Heart left ventricle (tissue), 16 donors: ENCODE measurements at regions not wholly inside any gene's neighbourhood (a gene's known extent, or its start where the extent isn't known, plus 50 kb on each side); places are given as distances from the start of the nearest gene placed in this dataset.

Experiments
- ATAC-seq, 4 donors: fragments of 200-7000 bp; cut with Tn5 transposase; one replicate each; pipeline ENCODE4 v1.9.1; 2020 to 2022; ENCODE audit warnings: moderate library complexity in 4 of 4, mild to moderate bottlenecking in 3 of 4, moderate number of reproducible peaks in 1 of 4
- DNase-seq, 5 donors: peaks; one replicate each; pipeline ENCODE4 v3.0.0-alpha.2; 2020
- H3K27ac ChIP-seq, 12 donors: fragments of 200-600 bp; sonication (generic) in 4 of 12; one replicate each; pipeline versions ENCODE4 v1.5.0 to v1.8.0; 2016 to 2022; ENCODE audit warnings: mild to moderate bottlenecking in 2 of 12
- H3K27me3 ChIP-seq, 9 donors: fragments of 200-600 bp; sonication (generic) in 2 of 9; one replicate each; pipeline versions ENCODE4 v1.5.1 to v1.8.0; 2016 to 2022; ENCODE audit warnings: mild to moderate bottlenecking in 3 of 9
- H3K36me3 ChIP-seq, 9 donors: fragments of 200-600 bp; sonication (generic) in 2 of 9; one replicate each; pipeline versions ENCODE4 v1.5.0 to v1.8.0; 2018 to 2022; ENCODE audit warnings: mild to moderate bottlenecking in 2 of 9
- H3K4me1 ChIP-seq, 12 donors: fragments of 200-600 bp; sonication (generic) in 4 of 12; one replicate each; pipeline versions ENCODE4 v1.5.0 to v1.8.0; 2016 to 2022; ENCODE audit warnings: mild to moderate bottlenecking in 3 of 12
- H3K4me3 ChIP-seq, 12 donors: fragments of 200-600 bp; sonication (generic) in 4 of 12; one replicate each; pipeline versions ENCODE4 v1.5.0 to v1.8.0; 2017 to 2022; ENCODE audit warnings: mild to moderate bottlenecking in 9 of 12, moderate library complexity in 4 of 12
- H3K9me3 ChIP-seq, 12 donors: fragments of 200-600 bp; sonication (generic) in 4 of 12; one replicate each; pipeline versions ENCODE4 v1.5.0 to v1.8.0; 2016 to 2022; ENCODE audit warnings: mild to moderate bottlenecking in 1 of 12
- POLR2A ChIP-seq, 2 donors: fragments of 450-650 bp; IDR thresholded peaks; one replicate each; pipeline ENCODE4 v1.6.1; 2017; ENCODE audit warnings: antibody characterized with exemption in 2 of 2, mild to moderate bottlenecking in 2 of 2, moderate library complexity in 2 of 2
- WGBS, 4 donors: extraction: QIAGEN DNeasy Blood & Tissue Kit in 2 of 4; methylation state at CpG; one replicate each; pipeline versions ENCODE4 v1.1.5 to v1.1.7; 2013 to 2018; 5-methylcytosine and 5-hydroxymethylcytosine counted together
- intact Hi-C, 10 donors: fragments of 100-400 bp; cut with DNase I; formaldehyde crosslinking; loops; one replicate each; pipeline versions ENCODE4 v1.11.1 to v1.14.2; 2022
- TF ChIP-seq, protein P1 (sequence below), 12 donors: fragments of 200-600 bp; sonication (generic) in 4 of 12; IDR thresholded peaks; one replicate each; pipeline versions ENCODE4 v1.5.0 to v1.8.0; 2018 to 2022; ENCODE audit warnings: antibody characterized with exemption in 12 of 12, mild to moderate bottlenecking in 5 of 12
- donor health status: ischemic (EF 13 %, LVEDD 7.1; RV severe dilation, severe dysfunction).
- donor health status: healthy with polysubstance abuse.
- donor health status: DM: no; HTN: yes; CAD: no.
- donor health status: DM: no; HTN: no; CAD: no.
- donor health status: ischemic (EF 25% LVEDD 6.9; RV normal size, moderate dysfunction).
- donor health status: ischemic (EF 25% LVEDD 5.7; RV mildly dilated, moderate dysfunction).
- donor health status: healthy.
- donor health status: DM: yes; HTN: yes; CAD: no.
- donor health status: ischemic (EF 35%, LVEDD 5.7; RV mildly dilated, moderate dysfunction).
- donor health status: nonischemic (EF 11% LVEDD 7.7; RV severe dilation, severe dysfunction).
- donor health status: DM: yes; HTN: yes; CAD: no.
- donor health status: PGD.
- donor health status: ischemic (EF 29% LVEDD 5.4; RV normal size, mild dysfunction).
- donor health status: nonischemic (EF 23%, LVEDD 6.1; RV moderate dilation, normal function).

DNA sequence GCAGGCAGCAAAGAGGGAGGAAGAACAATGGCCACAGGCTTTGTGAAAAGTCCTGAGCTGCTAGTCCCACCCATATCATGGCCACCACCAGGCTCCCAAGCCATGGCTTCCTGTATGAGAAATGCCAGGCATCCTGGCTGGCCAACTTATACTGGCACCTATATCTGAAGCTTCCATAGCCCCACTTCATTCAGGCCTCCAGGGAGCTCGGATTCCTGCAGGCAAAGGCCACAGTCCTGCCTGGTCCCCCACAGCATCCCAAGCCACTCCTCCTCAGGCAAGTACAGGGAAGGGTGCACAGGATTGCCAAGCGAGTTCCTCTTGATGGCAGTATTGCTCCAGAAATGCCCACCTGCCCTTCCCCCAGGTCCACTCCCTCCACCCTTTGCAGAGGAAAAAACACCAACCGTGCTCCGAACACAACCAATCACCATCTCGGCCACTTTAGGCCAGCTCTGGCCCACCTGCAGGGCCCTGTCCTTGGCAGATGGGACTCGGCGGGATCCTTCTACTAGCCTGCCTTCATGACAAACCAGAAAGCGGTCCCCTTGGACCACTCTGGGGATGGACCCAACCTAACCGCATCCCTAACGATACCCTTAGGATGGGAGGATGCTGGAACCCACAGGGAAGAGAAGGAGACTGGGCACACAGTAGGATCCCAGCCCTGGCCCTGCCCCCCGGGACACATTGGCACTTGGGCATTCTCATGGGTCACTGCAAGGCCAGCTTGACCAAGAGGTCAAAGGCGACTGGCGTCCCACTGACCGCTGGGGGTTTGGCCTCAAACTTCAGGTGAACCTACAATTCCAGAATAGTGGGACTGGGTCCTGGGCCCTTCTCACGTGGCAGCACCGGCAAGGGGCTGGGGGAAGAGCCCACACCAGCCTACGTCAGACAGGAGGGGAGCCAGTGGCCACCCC, 220.4 kb upstream of the AGTR2 start:
- no peaks in the 10 kb centered on the region for H3K36me3 ChIP-seq
- H3K27me3 ChIP-seq = peaks cover 0 to 8% (median 0%) of the 10 kb centered on the region in 9 donors
- no peaks in the 10 kb centered on the region for H3K4me1 ChIP-seq
- H3K4me3 ChIP-seq = no peak overlapping the region
- TF ChIP-seq, protein P1, sequence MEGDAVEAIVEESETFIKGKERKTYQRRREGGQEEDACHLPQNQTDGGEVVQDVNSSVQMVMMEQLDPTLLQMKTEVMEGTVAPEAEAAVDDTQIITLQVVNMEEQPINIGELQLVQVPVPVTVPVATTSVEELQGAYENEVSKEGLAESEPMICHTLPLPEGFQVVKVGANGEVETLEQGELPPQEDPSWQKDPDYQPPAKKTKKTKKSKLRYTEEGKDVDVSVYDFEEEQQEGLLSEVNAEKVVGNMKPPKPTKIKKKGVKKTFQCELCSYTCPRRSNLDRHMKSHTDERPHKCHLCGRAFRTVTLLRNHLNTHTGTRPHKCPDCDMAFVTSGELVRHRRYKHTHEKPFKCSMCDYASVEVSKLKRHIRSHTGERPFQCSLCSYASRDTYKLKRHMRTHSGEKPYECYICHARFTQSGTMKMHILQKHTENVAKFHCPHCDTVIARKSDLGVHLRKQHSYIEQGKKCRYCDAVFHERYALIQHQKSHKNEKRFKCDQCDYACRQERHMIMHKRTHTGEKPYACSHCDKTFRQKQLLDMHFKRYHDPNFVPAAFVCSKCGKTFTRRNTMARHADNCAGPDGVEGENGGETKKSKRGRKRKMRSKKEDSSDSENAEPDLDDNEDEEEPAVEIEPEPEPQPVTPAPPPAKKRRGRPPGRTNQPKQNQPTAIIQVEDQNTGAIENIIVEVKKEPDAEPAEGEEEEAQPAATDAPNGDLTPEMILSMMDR (IDR thresholded peaks at IDR 0.05) = no peak
- no peak for TF ChIP-seq POLR2A (IDR thresholded peaks at IDR 0.05)
- ATAC-seq = peak in 1 of 4 donors; percentile 58
- 43 to 88% (median 66%) methylated on average over 10 to 17 of the region's 17 CpGs for WGBS, 4 donors
- intact Hi-C loops = no loop called here
- H3K27ac ChIP-seq = no peak overlapping the region
- no peak for DNase-seq
- H3K9me3 ChIP-seq = no peaks in the 10 kb centered on the region

DNA sequence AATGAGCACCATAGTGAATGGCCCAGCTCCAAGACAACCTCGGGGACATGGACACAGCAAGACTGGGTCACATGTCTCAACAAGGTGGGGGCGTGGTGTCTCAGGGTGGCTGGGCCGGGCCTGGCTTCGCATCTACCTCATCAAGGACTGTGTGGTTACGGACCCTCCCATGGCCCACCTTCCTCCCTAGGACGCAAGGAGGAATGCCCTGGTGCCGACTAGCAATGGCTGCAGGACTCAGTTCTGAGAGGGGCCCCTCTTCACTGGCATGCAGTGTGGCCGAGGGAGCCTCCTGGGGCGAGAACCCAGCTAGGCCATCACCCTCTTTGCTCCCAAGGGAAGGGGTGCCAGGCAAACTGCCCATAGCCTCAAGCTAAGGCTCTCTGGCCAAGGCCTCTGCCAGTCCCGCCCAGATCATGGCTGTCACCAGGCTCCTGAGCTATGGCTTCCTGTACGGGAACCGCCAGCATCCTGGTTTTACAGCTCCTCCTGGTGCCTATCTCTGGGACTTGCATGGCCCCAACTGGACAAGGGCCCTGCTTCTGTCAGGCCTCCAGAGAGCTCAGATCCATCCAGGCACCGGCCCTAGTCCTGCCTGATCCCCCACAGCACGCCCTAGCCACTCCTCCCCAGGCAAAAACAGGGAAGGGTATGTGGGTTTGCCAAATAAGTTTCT, 218.0 kb upstream of the AGTR2 start:
- DNase-seq (no peak), ATAC-seq (peak in 1 of 4 donors; percentile 29)
- WGBS, 4 donors = 76 to 96% (median 85%) methylated on average over 10 to 14 of the region's 14 CpGs

DNA sequence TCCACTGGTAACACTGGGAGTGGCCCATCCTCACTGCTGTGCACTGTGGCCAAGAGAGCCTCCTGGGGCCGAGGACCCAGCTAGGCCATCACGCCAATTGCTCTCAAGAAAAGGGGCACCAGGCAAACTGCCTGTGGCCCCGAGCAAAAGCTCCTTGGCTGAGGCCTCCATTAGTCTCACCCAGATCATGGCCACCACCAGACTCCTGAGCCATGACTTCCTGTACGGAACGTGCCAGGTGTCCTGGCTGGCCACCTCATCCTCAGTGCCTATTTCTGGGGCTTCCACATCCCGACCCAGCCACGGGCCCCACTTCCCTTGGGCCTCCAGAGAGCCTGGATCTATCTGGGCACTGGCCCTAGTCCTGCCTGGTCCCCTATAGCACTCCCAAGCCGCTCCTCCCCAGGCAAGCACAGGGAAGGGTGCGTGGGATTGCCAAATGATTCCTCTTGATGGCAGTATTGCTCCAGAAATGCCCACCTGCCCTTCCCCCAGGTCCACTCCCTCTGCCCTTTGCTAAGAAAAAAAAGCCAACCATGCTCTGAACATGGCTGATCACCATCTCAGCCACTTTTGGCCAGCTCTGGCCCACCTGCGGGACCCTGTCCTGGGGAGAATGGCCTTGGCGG, 212.6 kb upstream of the AGTR2 start:
- Histone ChIP-seq H3K36me3 (no peaks in the 10 kb centered on the region), H3K27ac (no peak overlapping the region), H3K4me3 (no peak overlapping the region), H3K4me1 (no peaks in the 10 kb centered on the region), H3K27me3 (peaks cover 0 to 29% (median 0%) of the 10 kb centered on the region in 9 donors), H3K9me3 (no peaks in the 10 kb centered on the region)
- intact Hi-C loops = no loop called here
- 58 to 82% (median 67%) methylated on average over 8 to 11 of the region's 11 CpGs for WGBS, 4 donors
- no peak for TF ChIP-seq POLR2A (IDR thresholded peaks at IDR 0.05)
- TF ChIP-seq, protein P1 (IDR thresholded peaks at IDR 0.05) = no peak
- peak in 1 of 4 donors; percentile 48 for ATAC-seq
- no peak for DNase-seq

More for the DNA sequence above, 218.0 kb upstream of the AGTR2 start:
- no peaks in the 10 kb centered on the region for H3K9me3 ChIP-seq
- intact Hi-C loops = no loop called here
- TF ChIP-seq, protein P1 (IDR thresholded peaks at IDR 0.05) = no peak
- no peaks in the 10 kb centered on the region for H3K4me1 ChIP-seq
- H3K27me3 ChIP-seq = peaks cover 0 to 9% (median 0%) of the 10 kb centered on the region in 9 donors
- H3K27ac ChIP-seq = no peak overlapping the region
- H3K4me3 ChIP-seq = no peak overlapping the region
- H3K36me3 ChIP-seq = no peaks in the 10 kb centered on the region
